RPMI8226 (cell line): ENCODE measurements at regions not wholly inside any gene's neighbourhood (a gene's known extent, or its start where the extent isn't known, plus 50 kb on each side); places are given as distances from the start of the nearest gene placed in this dataset.
"Not testable (repeated sequence)": the region's sequence is repeated elsewhere in the genome, so short reads cannot be mapped to it uniquely, and the experiment has no call there.

Source experiments
- DNase-seq: peaks from one replicate; pipeline ENCODE4 v3.0.0-alpha.2; 2015

DNA sequence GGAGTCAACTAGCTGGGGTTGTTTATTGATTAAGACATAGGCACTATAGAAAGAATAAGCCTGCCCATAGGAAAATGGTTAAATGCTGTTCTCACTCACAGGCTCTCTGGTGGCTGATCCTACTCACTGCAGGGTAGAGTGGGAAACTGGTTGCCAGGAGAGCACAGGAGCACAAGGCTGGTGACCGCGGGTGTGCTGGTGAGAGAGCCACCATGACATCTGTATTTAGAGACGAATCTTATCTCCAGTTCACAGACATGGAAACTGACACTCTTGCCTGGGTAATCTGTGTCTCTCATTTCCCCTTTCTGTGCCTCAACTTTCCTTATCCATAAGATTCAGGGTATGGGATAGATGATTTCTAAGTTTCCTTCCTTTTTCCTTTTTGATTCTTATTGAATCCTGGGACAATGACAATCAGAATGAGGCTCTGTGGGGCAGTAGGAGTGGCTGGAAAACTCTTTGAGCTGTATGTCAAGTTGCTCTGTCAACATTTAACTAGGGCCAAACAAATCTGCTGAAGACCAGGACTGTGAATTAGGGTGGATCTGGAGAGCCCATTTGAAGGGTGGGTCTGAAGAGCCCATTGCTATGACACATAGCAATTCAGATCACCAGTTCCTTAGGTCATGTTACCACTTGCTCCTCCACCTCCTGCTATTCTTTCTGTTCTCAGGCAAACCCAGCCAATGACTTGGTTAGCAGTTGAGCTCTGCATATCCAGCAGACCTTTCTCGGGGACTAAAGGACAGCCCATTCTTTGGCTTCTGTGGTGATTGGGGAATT is 286.1 kb upstream of the TBL1XR1 start:
- DNase-seq: peak; percentile 32

DNA sequence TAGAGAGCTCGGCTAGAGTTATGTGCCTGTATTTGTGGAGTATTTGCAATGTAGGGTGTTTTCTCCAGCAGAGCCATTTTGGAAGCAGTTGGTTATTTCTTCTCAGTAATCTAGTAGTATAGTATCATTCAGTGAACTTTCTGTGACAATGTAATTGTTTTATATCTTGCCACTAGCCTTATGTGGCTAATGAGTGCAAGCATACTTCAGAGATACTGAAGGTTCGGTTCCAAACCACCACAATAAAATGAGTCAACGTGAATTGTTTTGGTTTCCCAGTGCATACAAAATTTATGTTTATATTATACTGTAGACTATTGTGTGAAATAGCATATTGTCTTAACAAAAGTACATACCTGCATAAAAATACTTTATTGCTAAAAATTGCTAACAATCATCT is 286.9 kb upstream of the TBL1XR1 start:
- no peak for DNase-seq

DNA sequence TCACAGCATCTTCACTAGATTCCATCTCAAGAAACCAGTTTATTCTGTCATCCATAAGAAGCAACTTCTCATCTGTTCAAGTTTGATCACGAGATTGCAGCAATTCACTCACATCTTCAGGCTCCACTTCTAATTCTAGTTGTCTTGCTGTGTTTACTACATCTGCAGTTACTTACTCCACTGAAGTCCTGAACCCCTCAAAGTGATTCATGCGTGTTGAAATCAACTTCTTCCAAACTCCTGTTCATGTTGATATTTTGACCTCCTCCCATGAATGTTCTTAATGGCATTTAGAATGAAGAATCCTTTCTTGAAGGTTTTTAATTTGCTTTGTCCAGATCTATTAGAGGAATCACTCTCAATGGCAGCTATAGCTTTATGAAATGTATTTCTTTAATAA is 287.6 kb upstream of the TBL1XR1 start:
- no peak for DNase-seq

DNA sequence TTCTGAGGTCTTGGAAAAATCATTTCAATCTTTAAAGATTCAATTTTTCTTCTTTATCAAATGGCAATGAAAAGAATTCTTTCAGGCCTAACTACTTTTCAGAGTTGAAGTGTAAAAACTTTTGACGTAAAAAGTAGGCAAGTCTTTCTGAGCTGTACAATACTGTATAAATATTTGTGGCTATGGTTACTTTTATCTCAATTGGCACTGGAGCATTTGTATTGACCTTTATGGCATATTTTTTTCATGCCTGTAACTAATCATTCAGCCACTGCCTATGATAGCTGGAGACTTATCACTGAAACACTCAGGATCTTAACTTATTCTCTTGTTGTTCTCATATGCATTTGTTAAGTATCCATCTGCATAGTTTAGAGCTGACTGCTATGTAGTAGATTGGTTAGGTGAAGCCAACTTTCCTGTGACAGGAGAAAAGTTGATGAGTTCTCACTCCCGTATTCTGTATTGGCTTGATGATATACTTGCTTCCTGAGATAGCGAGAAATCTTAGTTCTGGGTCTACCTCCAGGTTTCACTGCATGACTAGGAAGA is 290.4 kb upstream of the TBL1XR1 start:
- DNase-seq: no peak

DNA sequence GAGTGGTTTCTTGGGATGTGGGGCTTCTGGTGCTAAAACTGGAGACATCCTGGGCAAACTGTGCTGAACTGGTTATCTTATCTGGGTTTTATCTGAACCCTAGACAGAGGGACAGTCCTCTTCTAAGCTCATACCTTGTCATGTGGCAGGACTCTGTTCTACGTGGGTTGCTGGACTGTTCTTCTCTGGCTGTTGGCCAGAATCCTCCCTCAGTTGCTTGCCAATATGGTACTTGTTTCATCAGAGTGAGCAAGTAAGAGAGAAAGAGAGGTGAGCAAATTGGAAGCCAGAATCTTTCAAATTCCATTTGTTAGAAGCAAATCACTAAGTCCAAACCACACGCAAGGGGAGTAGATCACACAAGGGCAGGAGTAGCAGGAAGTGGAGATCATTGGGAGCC is 291.5 kb upstream of the TBL1XR1 start:
- no peak for DNase-seq

DNA sequence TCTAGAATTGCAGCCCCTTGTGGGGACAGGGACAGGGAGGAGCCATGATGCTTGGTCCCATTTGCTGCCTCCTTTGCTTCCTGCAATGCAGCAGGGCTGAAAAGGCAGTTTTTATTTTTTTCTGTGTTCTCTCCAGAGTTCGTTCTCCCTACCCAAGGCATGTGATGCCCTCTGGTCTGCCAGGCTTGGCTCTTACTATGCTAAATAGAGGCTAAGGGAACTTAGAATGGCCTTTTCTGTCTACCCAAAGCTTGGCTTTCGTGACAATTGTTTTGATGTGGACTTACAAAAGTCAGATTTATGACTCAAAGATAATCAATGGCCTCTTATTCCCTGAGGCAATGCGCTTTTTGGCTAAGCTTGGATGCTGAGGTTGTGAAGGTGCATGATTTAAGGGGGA is 293.3 kb upstream of the TBL1XR1 start:
- no peak for DNase-seq

DNA sequence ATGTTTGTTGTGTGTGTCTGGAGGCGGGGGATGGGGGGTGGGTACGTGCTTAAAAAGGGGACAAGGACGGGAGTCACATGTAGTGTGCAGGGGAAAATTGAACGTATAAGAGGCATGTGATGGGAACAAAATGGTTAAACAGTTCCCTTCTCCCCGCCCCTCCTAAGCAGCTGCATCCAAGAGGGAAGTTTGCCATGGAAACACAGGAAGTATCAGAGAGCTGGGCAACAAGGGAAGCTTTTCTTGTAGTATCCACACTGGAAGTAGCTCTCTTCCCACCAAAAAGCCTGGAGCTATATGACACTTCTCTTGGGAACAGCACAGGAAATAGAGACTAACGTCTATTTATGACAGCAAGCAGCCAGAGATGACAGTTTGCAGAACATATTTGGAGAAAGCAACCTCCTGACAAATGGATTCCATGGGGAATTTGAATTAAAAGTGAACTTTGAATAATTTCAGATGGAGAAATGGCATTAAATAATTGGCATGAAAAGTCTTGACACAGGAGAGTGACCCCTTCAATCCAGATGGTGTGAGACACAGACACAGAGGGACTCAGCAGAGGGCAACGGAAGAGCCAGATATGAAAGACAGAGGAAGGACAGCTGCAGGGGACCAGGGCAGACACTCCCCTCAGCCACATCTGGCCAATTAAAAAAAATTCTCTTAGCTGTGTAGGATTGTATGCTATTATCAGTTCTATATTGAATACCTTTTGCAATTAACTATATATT is 294.2 kb upstream of the TBL1XR1 start:
- no peak for DNase-seq

DNA sequence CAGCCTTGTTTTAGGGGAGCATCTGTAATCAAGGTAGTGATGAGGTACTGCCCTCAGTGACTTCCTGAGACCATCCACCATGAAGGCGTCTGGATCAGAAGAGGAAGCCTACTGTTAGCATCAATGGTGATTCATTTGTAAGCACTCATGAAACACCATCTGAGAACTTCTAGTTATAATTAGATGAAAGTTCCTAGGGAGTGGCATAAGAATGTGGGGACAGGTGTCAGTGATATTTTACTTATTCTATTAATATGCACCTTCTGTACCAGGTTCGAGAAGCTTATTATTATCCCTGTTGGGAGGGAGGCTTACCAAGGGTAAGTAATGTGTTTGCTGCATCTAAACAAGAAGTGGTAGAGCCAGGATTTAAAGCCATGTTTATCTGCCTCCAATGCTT is 295.8 kb upstream of the TBL1XR1 start:
- no peak for DNase-seq

DNA sequence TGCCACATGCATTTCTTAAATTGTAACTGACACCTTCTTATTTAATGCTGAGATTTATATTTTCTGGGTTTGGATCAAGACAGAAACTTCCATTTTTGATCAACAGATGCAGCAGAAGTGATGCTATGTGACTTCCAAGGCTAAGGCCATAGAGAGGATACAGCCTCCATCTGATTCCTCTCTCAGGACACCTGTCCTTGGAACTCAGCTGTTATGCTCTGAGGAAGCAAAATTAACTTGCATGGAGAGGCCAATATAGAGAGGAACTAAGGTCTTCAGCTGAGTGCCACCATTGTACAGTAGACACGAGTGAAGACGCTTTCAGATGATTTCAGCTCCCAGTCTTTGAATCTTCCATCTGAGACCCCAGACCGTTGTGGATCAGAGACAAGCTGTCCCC is 296.9 kb upstream of the TBL1XR1 start:
- DNase-seq: no peak

DNA sequence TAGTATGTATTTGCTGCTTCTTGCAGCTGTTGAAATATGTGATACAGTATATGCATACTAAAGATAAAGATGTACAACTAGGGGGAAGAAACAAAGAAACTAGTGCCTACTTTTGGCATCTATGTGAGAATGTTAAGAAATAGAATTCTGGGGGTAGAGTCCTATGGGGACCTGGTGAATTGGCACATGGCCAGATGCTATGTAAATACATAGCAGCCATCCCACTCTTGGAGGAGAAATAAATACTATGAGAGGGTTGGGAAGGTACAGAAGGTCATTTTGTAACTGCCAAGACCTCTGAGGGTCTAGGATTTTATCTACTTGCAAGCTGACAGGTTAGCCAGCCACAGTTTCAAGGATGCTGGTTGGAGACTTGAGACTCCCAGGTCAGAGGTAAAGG is 298.3 kb upstream of the TBL1XR1 start:
- no peak for DNase-seq

DNA sequence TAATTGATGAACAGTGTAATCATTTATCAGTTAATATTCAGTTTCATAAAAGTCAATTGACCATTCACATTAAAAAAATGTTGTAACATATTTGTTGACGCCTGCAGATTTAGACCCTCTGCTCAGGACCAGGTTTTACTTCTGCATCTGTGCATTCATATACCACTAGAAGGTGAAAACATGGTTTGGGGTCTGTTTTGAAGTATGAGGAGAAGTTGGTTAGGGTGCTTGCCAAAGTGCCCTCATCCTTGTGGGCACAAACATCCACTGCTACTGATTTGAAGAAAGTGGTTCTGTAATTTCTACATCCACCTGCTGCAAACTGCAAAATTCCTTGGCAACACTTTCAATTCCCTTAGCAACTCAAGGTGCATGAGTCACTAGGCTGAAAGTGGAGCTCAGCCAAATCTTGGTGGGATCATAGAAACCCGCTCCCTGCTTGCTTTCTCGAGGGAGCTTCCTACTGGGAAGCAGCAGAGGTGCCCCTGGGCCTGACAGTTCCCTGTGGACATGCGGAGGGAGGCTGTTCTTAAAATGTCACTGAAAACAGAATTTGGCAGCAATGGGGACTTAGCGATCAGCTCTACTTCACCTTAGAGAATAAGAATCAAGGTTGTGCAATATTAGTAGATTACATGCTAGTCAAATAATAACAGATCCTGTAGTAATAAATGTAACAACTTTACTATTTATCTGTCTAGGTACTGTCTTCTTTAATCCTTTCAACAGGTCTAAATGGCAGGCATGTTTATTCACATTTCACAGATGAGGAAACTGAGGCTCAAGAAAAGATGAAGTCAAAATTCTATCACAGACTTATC is 301.0 kb upstream of the TBL1XR1 start:
- peak; percentile 83 for DNase-seq

DNA sequence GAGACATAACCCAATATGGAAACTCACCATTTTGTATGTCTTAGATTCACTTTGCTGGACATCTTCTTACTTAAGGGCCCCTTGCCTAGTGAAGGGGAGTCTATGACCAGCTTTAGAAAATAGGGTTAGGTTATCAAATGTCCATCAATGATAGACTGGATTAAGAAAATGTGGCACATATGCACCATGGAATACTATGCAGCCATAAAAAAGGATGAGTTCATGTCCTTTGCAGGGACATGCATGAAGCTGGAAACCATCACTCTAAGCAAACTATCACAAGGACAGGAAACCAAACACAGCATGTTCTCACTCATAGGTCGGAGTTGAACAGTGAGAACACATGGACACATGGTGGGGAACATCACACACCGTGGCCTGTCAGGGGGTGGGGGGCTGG is 301.8 kb upstream of the TBL1XR1 start:
- DNase-seq: not testable (repeated sequence)

DNA sequence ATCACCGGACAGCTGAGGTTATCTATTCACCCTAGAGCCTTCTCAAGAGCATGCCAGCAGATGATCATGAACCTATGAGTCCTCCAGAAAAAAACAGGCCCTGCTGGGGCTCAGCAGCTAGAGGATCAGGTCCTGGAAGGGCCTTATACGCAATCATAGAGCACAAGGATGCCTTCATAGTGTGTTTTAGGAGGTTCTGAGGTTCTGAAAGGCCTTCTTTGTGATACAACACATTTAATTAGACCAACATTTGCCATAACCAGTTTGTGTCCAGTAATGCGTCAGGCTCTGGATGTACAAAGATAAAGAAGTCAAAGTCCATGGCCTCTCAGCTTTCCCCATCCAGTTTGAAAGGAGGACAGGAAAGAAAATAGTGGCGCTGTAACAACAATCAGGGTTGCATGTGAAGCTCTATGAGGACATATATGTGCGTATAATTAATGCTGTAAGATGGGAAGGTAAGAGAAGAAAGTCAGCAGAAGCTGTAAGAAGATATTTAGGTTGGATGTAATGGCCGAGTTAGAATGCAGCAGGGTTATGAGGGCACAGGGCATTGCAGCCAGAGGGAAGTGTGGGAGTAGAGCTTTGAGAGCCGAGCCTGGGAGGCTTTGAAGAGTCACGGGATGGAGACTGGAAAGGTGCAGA is 302.6 kb upstream of the TBL1XR1 start:
- DNase-seq: no peak

DNA sequence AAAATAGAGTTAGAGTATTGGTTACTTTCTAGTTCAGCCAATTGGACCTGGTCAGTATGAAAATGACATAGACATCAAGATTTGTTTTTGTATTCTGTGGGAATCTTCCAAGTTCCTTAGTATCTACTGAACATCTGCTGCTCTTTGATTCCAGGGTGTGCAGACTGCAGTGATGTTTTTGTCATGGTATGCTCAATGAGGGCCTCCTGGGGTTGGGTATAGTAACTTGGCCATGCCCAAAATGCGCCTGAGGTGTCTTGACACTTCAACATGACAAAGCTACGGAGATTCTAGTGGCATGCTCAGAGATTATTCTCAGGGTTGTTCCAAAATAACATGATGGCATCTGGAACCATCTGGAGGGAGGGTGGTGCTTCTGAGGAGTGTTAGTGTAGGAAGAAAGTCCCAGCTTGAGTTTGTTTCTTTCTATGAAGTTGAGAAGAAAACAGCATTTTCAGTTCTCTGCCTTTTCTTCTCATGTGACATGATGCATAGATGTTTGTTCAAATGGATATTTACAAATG is 313.5 kb upstream of the TBL1XR1 start:
- no peak for DNase-seq

DNA sequence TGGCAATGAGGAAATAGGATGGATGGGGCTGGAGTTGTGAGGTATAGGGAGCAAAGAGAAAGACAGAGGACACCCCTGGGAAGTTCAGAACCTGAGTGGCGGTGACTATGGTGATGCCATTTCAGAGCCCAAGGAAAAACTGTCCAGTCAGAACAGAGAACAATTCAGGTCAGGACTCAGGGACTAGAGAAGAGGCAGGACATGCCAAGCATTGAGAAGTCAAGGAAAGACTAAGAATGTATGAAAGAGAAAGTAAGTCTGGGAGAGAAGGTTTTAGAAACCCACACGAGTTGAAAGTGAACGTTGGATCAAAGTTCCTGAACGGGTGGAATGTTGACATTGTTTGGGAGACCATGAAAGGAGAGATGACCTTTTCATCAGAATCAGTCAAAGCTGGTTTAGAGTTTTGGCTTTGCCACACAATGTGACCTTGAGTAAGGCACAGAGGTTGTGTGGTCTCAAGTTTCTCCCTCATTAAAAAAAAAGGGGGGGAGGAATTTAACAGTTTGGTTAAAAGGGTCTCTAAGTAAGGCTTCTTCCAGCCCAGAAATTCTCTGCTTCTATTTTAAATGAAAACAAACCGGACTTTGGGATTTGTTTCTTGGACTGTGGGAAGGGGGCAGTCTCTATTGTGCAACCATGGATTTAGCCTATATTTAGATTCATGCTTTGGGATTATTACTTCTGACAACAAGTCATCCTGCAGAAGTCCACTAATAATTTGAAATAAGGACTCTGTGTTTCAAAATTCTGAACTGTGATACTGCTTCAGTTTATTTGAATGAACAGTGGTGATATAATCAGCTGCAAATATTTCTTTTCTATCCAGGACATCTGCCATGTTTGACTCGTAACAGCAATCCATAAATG is 315.9 kb upstream of the TBL1XR1 start:
- DNase-seq: no peak

DNA sequence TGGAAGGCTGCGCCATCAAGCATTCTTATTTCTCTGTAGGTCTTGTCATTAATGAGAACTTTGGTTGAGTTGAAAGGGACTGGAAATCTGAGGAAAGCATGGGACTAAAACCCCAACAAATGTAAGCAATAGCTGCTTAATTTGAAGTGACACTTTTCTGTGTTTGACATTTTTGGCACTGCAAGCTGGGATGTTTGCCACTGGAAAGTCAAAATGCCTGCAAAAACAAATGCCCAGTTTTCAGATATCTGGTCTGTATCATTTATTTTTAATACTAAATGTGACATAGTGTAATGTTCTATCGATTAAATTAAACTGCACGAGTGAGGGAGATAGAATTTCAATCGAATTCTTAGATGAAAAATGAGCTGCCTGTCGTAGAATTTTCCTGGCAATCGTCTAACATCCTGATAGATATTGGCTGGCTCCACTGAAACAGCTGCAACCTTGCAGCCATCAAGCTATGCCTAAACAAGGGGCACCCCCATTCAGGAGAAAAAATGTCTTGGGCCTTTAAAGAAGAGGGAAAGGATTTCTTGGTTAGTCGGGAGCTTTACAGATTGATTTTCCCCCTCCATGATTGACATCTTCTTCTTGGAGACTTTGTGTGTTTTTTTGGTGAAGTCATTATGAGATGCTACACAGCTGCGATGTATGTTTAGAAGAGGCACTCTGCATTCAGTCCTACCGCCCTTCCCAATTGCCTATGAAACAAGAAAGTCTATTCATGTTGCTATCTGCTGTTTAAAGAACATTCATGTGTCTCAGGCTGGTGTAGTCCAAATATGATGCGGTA is 316.7 kb upstream of the TBL1XR1 start:
- DNase-seq: no peak

DNA sequence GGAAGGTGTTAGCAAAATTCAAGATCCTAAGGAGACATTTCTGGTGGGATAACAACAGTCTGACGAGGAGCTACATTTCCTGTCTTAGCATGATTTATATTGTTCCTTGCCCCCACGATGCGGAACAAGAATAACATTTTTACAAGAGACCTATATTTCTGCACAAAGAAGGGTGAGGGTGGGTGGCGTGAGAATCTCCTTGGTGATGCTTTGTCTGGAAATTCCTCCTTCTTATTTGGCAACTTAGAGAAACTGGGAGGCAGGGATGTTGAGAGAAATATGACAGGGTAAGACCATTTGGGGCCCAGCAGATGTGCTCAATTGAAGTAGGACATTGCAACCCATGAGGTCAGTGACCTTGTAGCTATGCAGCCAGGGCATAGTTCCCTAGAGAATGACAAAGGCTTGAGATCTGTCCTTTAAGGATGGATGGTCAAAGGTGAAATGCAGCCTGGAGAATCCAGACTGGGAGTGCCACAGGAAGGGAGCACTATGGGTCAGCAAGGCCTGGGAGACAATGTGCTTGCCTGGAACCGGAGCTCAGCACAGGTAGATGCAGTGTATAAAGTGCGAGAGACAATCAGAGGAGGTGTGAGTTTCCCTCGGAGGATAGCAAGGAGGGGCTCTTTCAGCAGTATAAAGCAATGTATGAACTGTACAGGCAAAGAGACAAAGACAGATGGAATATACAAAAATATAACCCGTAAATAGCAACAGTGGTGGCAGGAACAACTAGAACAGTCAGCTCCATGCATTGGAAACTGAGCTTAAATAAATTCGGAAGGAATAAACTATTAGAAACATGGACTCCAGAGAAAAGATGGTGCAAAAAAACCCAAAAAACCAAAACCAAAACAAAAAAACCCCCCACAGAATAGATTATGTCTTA is 317.6 kb upstream of the TBL1XR1 start:
- no peak for DNase-seq

DNA sequence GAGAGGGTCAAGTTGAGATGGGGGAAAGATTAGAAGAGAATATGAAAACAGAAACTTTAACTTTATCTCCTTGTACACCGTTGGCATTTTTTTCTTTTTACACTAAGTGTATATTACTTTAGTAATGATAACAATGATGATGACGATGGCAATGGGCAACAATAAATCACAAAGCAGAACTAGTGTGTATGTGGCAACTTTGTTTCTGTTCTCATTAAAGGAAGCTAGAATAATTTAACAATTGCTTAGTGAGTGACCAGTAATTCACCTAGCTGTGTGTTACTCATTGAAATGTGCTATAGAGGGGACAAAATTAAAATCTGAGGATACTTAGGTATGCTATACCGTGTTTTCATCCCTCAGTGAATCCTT is 318.5 kb upstream of the TBL1XR1 start:
- DNase-seq: no peak

DNA sequence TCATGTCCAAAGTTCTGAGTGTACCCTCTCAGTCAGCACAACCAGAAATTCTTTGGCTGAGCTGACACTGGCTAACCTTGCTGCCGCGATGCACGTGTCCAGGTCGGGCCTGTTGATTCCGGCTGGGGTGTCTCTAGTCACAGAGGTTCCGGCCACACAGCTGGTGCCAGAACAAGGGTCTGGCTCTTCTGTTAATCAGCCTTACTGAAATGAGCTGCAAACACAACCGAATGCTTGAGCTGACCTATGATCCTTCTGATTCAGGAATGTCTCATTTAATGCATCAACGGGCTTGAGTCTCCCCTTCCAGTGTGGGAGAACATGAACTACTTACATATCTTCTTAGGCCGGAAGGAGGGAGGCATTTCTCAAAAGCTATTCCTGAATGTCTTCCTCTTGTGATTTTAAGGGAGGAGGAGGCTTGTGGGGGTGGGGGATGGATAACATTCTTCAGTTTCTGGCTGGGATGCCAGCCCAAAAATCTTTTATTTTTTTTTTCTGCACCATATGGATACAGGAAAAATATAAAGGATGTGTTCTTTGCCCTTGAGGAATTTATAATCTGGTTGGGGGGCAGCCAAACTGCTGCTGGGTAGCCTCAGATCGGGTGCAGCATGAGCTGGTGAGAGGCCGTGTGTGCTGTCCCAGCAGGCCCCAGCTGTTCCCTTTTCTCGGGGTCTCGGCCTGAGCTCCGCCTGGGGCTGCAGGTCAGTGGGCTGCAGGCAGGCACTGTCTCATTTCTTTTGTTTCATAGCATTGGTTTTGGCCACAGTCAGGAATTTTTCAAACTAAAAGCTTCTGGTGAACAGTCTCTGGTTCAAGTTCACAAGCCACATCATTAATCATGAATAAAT is 319.1 kb upstream of the TBL1XR1 start:
- no peak for DNase-seq
